Thyroid gland (tissue), 4 donors: ENCODE measurements at regions not wholly inside any gene's neighbourhood (a gene's known extent, or its start where the extent isn't known, plus 50 kb on each side); places are given as distances from the start of the nearest gene placed in this dataset.

ENCODE experiments used
- DNase-seq, 2 donors: peaks; one replicate each; pipeline ENCODE4 v3.0.0-alpha.2; 2019
- H3K27ac ChIP-seq, 3 donors: fragments of 200-600 bp; sonication (generic); 1 replicate in 2 of 3; 2 replicates in 1 of 3; pipeline ENCODE4 v1.5.1; 2016 to 2019; ENCODE audit warnings: mild to moderate bottlenecking in 1 of 3, moderate library complexity in 1 of 3
- H3K27me3 ChIP-seq: fragments of 200-600 bp; sonication (generic); one replicate; pipeline ENCODE4 v1.5.1; 2019
- H3K36me3 ChIP-seq, 2 donors: fragments of 200-600 bp; sonication (generic); one replicate each; pipeline ENCODE4 v1.5.1; 2016 to 2019
- H3K4me1 ChIP-seq, 2 donors: fragments of 200-600 bp; sonication (generic); one replicate each; pipeline ENCODE4 v1.5.1; 2017 to 2019
- H3K4me3 ChIP-seq, 3 donors: fragments of 200-600 bp; sonication (generic); replicated peaks in 1 of 3; 1 replicate in 2 of 3; 2 replicates in 1 of 3; pipeline ENCODE4 v1.5.1; 2016; ENCODE audit warnings: mild to moderate bottlenecking in 1 of 3
- H3K9me3 ChIP-seq: fragments of 200-600 bp; sonication (generic); one replicate; pipeline ENCODE4 v1.5.1; 2017
- POLR2A ChIP-seq, 2 donors: fragments of 450-650 bp; IDR thresholded peaks; one replicate each; pipeline ENCODE4 v1.6.1; 2017; ENCODE audit warnings: antibody characterized with exemption in 2 of 2, mild to moderate bottlenecking in 2 of 2, moderate library complexity in 1 of 2
- WGBS, 2 donors: methylation state at CpG; one replicate each; pipeline ENCODE4 v1.1.5; 2017; 5-methylcytosine and 5-hydroxymethylcytosine counted together
- intact Hi-C: fragments of 100-400 bp; cut with DNase I; formaldehyde crosslinking; loops from one replicate; pipeline ENCODE4 v1.15.1; 2023
- TF ChIP-seq, protein P1 (sequence below), 6 experiments: fragments of 200-600 bp in 3 of 6; fragments of 450-650 bp in 3 of 6; sonication (generic) in 3 of 6; IDR thresholded peaks; one replicate each; pipeline ENCODE4 v1.5.1; 2016 to 2019; ENCODE audit warnings: antibody characterized with exemption in 6 of 6, mild to moderate bottlenecking in 2 of 6, inconsistent platforms in 1 of 6, moderate library complexity in 1 of 6

GRCh38 chr12:67915335-67915851 lies 73.9 kb upstream of the IFNG-AS1 start:
- H3K4me3 ChIP-seq, result no peak overlapping the region
- H3K36me3 ChIP-seq, result no peaks in the 10 kb centered on the region
- peaks cover 9 to 10% of the 10 kb centered on the region in 2 donors for H3K4me1 ChIP-seq
- intact Hi-C loops, result no loop called here
- H3K9me3 ChIP-seq, result no peaks in the 10 kb centered on the region
- no peaks in the 10 kb centered on the region for H3K27me3 ChIP-seq
- H3K27ac ChIP-seq, result no peak overlapping the region
- TF ChIP-seq, protein P1, sequence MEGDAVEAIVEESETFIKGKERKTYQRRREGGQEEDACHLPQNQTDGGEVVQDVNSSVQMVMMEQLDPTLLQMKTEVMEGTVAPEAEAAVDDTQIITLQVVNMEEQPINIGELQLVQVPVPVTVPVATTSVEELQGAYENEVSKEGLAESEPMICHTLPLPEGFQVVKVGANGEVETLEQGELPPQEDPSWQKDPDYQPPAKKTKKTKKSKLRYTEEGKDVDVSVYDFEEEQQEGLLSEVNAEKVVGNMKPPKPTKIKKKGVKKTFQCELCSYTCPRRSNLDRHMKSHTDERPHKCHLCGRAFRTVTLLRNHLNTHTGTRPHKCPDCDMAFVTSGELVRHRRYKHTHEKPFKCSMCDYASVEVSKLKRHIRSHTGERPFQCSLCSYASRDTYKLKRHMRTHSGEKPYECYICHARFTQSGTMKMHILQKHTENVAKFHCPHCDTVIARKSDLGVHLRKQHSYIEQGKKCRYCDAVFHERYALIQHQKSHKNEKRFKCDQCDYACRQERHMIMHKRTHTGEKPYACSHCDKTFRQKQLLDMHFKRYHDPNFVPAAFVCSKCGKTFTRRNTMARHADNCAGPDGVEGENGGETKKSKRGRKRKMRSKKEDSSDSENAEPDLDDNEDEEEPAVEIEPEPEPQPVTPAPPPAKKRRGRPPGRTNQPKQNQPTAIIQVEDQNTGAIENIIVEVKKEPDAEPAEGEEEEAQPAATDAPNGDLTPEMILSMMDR (IDR thresholded peaks at IDR 0.05), result no peak
- TF ChIP-seq POLR2A (IDR thresholded peaks at IDR 0.05), result no peak
- 87 to 99% methylated on average over 6 of the region's 6 CpGs for WGBS, 2 donors
- DNase-seq, result no peak

DNA sequence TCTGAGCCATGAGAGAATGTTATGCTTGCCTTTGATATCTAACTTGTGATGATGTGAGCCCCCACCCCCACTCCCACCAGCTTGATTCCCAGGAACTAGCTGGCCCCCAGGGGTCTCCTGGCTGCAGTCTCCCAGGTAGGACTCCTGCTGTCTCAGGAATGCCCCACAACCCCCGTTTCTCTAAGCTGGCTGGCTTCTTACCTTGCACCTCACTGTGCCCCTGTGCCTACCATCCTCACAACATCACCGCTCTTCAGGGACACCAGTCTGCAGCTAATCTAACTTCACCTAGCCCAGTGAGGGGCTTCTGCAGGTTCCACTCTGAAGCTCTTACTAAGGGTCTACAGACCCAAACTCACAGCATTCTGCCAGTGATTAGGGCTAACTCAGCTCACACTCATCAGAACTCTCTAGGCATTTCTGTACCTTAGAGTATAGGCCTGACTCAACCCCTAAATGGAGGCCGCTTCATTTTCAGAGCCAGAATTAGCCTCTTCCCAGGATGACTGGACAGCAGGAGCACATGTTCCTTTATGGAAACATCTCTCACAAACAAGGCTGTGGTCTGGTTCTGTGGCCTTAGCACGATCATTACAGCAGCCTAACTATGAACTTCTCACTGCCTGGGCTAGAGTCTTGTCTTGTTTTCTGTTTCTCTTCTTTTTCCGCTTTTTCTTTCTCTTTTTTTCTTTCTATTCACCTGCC lies 72.8 kb upstream of the IFNG-AS1 start:
- no peak overlapping the region for H3K27ac ChIP-seq
- H3K36me3 ChIP-seq, result no peaks in the 10 kb centered on the region
- no peaks in the 10 kb centered on the region for H3K27me3 ChIP-seq
- H3K9me3 ChIP-seq, result no peaks in the 10 kb centered on the region
- TF ChIP-seq, protein P1 (IDR thresholded peaks at IDR 0.05), result no peak
- TF ChIP-seq POLR2A (IDR thresholded peaks at IDR 0.05), result no peak
- DNase-seq, result no peak
- intact Hi-C loops, result no loop called here
- 93 to 98% methylated on average over 5 of the region's 5 CpGs for WGBS, 2 donors
- H3K4me1 ChIP-seq, result peaks cover 4 to 12% of the 10 kb centered on the region in 2 donors
- no peak overlapping the region for H3K4me3 ChIP-seq

GRCh38 chr12:67917811-67918210 lies 71.4 kb upstream of the IFNG-AS1 start:
- DNase-seq, result no peak
- TF ChIP-seq, protein P1 (IDR thresholded peaks at IDR 0.05), result no peak
- TF ChIP-seq POLR2A (IDR thresholded peaks at IDR 0.05), result no peak
- H3K27ac ChIP-seq, result no peak overlapping the region
- intact Hi-C loops, result no loop called here
- no peaks in the 10 kb centered on the region for H3K9me3 ChIP-seq
- no peaks in the 10 kb centered on the region for H3K27me3 ChIP-seq
- 85 to 87% methylated on average over 4 of the region's 4 CpGs for WGBS, 2 donors
- no peaks in the 10 kb centered on the region for H3K36me3 ChIP-seq
- H3K4me1 ChIP-seq, result peaks cover 0 to 12% of the 10 kb centered on the region in 2 donors
- no peak overlapping the region for H3K4me3 ChIP-seq

GRCh38 chr12:67918441-67918840 lies 70.8 kb upstream of the IFNG-AS1 start:
- WGBS, 2 donors, result 94 to 97% methylated on average over 4 of the region's 4 CpGs
- Histone ChIP-seq H3K36me3 (no peaks in the 10 kb centered on the region), H3K9me3 (no peaks in the 10 kb centered on the region), H3K27ac (no peak overlapping the region), H3K4me3 (no peak overlapping the region), H3K27me3 (no peaks in the 10 kb centered on the region), H3K4me1 (peaks cover 0 to 12% of the 10 kb centered on the region in 2 donors)
- TF ChIP-seq, protein P1 (IDR thresholded peaks at IDR 0.05), result no peak
- TF ChIP-seq POLR2A (IDR thresholded peaks at IDR 0.05), result no peak
- DNase-seq, result no peak
- intact Hi-C loops, result no loop called here

DNA sequence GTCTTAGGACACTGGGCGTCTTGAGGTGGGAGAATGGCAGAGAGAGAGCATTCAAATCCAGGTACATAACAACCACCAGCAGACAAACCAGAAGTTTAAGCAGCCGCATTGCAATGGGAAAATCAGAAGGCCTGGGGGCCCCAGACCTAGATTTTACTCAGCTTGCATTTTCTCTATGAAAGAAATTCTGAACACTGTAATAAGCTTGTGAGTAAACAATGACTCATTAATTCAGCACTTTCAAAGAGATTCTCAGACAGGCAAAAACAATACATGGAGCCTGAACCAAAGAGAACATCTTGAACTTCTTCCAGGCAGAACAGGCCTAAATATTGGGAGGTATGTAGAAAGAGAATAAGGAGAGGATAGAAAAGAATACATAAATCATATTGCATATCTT lies 69.8 kb upstream of the IFNG-AS1 start:
- DNase-seq, result no peak
- H3K4me3 ChIP-seq, result no peak overlapping the region
- no peak overlapping the region for H3K27ac ChIP-seq
- no peaks in the 10 kb centered on the region for H3K9me3 ChIP-seq
- no peak for TF ChIP-seq POLR2A (IDR thresholded peaks at IDR 0.05)
- TF ChIP-seq, protein P1 (IDR thresholded peaks at IDR 0.05), result no peak
- no peaks in the 10 kb centered on the region for H3K36me3 ChIP-seq
- intact Hi-C loops, result no loop called here
- 89 to 98% methylated on average over 2 of the region's 2 CpGs for WGBS, 2 donors
- H3K27me3 ChIP-seq, result no peaks in the 10 kb centered on the region
- peaks cover 0 to 12% of the 10 kb centered on the region in 2 donors for H3K4me1 ChIP-seq
